H1 (cell line): ENCODE measurements at regions not wholly inside any gene's neighbourhood (a gene's known extent, or its start where the extent isn't known, plus 50 kb on each side); places are given as distances from the start of the nearest gene placed in this dataset.

Experiments used
- CTCF ChIA-PET: fragments of 300-600 bp; sonication (Branson Sonifier 250); formaldehyde crosslinking; loops from one replicate; lab custom pipeline; 2021; ENCODE audit not compliant: partially characterized antibody; lab: Charles Lee
- POLR2A ChIA-PET: fragments of 300-600 bp; sonication (Branson Sonifier 250); formaldehyde crosslinking; loops from one replicate; lab custom pipeline; 2021; ENCODE audit warnings: inconsistent platforms; ENCODE audit not compliant: partially characterized antibody; lab: Charles Lee
- DNase-seq, 2 experiments: peaks; one replicate each; pipeline versions ENCODE4 v3.0.0 to v3.0.0-alpha.2; 2010 to 2022; ENCODE audit warnings: low spot score in 2 of 2, low read depth in 1 of 2, mixed read lengths in 1 of 2
- FAIRE-seq: peaks from 2 replicates; lab custom pipeline; 2011; peaks lifted over from hg19 to GRCh38; lab: Jason Lieb, UNC
- H2AFZ ChIP-seq: 2 replicates; pipeline ENCODE4 v1.8.1; 2012; ENCODE audit warnings: low read length, inconsistent platforms
- H2AK5ac ChIP-seq: 2 replicates; pipeline ENCODE4 v1.6.1; 2013; ENCODE audit warnings: low read depth, low read length
- H2BK120ac ChIP-seq: replicated peaks from 2 replicates; pipeline ENCODE3; 2013; ENCODE audit warnings: low read depth, low read length, inconsistent platforms
- H2BK12ac ChIP-seq: 2 replicates; pipeline ENCODE4 v1.6.1; 2013; ENCODE audit warnings: low read depth, low read length
- H2BK15ac ChIP-seq: 2 replicates; pipeline ENCODE4 v1.6.1; 2013; ENCODE audit warnings: low read length
- H2BK20ac ChIP-seq: 2 replicates; pipeline ENCODE4 v1.6.1; 2013; ENCODE audit warnings: low read length
- H2BK5ac ChIP-seq: 2 replicates; pipeline ENCODE4 v1.6.1; 2013; ENCODE audit warnings: low read depth, low read length
- H3K14ac ChIP-seq: 2 replicates; pipeline ENCODE4 v1.6.1; 2013; ENCODE audit warnings: inconsistent platforms; ENCODE audit not compliant: insufficient read length
- H3K18ac ChIP-seq: 2 replicates; pipeline ENCODE4 v1.6.1; 2013; ENCODE audit warnings: low read length; ENCODE audit errors: extremely low read depth
- H3K23ac ChIP-seq: 2 replicates; pipeline ENCODE4 v1.6.1; 2013; ENCODE audit warnings: inconsistent platforms; ENCODE audit not compliant: insufficient read length
- H3K23me2 ChIP-seq: 2 replicates; pipeline ENCODE4 v1.6.1; 2013; ENCODE audit warnings: low read depth, low read length
- H3K27ac ChIP-seq: 2 replicates; pipeline ENCODE4 v1.6.1; 2011; ENCODE audit warnings: low read depth, low read length, inconsistent platforms
- H3K27me3 ChIP-seq, 4 experiments: replicated peaks in 1 of 4; 1 replicate in 1 of 4; 2 replicates in 3 of 4; pipeline versions ENCODE4 v1.6.1 to v1.8.1; 2011 to 2013; ENCODE audit warnings: low read length in 3 of 4, mild to moderate bottlenecking in 3 of 4, inconsistent platforms in 2 of 4, mixed read lengths in 2 of 4, moderate library complexity in 1 of 4; ENCODE audit not compliant: control insufficient read depth in 3 of 4, insufficient read depth in 3 of 4; ENCODE audit errors: extremely low read depth in 1 of 4
- H3K36me3 ChIP-seq, 4 experiments: 2 replicates each; pipeline versions ENCODE4 v1.6.1 to v1.8.1; 2011 to 2013; ENCODE audit warnings: mild to moderate bottlenecking in 4 of 4, low read length in 3 of 4, moderate library complexity in 2 of 4, control low read depth in 1 of 4, inconsistent platforms in 1 of 4; ENCODE audit not compliant: insufficient read depth in 4 of 4, control insufficient read depth in 2 of 4
- H3K4ac ChIP-seq: replicated peaks from 2 replicates; pipeline ENCODE3; 2013; ENCODE audit warnings: low read length, low read depth, mixed read lengths, inconsistent platforms; ENCODE audit not compliant: insufficient read length
- H3K4me1 ChIP-seq, 4 experiments: replicated peaks in 1 of 4; 1 replicate in 1 of 4; 2 replicates in 3 of 4; pipeline versions ENCODE4 v1.6.1 to v1.8.1; 2011 to 2013; ENCODE audit warnings: low read length in 3 of 4, inconsistent platforms in 2 of 4, mixed read lengths in 1 of 4; ENCODE audit not compliant: insufficient read depth in 4 of 4, control insufficient read depth in 3 of 4
- H3K4me2 ChIP-seq, 2 experiments: 2 replicates each; pipeline versions ENCODE4 v1.6.1 to v1.8.1; 2011 to 2013; ENCODE audit warnings: low read depth in 2 of 2, low read length in 2 of 2, control low read depth in 1 of 2, inconsistent platforms in 1 of 2, mild to moderate bottlenecking in 1 of 2; ENCODE audit not compliant: insufficient read depth in 1 of 2
- H3K4me3 ChIP-seq, 4 experiments: fragments of 200-600, 300-600 bp in 1 of 4; sonication (generic), shearing (Covaris generic), sonication (Bioruptor Twin) in 1 of 4; 2 replicates each; pipeline versions ENCODE4 v1.5.1 to v1.8.1; 2011 to 2016; ENCODE audit warnings: low read length in 4 of 4, low read depth in 3 of 4, control low read depth in 2 of 4, inconsistent platforms in 2 of 4, mild to moderate bottlenecking in 2 of 4, mixed read lengths in 1 of 4, moderate library complexity in 1 of 4; ENCODE audit not compliant: insufficient read depth in 2 of 4; ENCODE audit errors: extremely low read depth in 1 of 4
- H3K56ac ChIP-seq: replicated peaks from 2 replicates; pipeline ENCODE3; 2013; ENCODE audit warnings: low read depth, mild to moderate bottlenecking, mixed read lengths, low read length, inconsistent platforms; ENCODE audit not compliant: insufficient read length
- H3K79me1 ChIP-seq: 2 replicates; pipeline ENCODE4 v1.6.1; 2013; ENCODE audit warnings: low read depth, low read length, control low read depth
- H3K79me2 ChIP-seq, 2 experiments: 2 replicates each; pipeline versions ENCODE4 v1.6.1 to v1.8.1; 2012 to 2013; ENCODE audit warnings: low read length in 2 of 2, mild to moderate bottlenecking in 2 of 2, inconsistent platforms in 1 of 2; ENCODE audit not compliant: insufficient read depth in 2 of 2, control insufficient read depth in 1 of 2
- H3K9ac ChIP-seq, 4 experiments: replicated peaks in 1 of 4; 1 replicate in 1 of 4; 2 replicates in 3 of 4; pipeline versions ENCODE4 v1.6.1 to v1.8.1; 2011 to 2013; ENCODE audit warnings: low read depth in 3 of 4, low read length in 3 of 4, control low read depth in 2 of 4, mild to moderate bottlenecking in 2 of 4, moderate library complexity in 2 of 4, inconsistent platforms in 1 of 4; ENCODE audit errors: extremely low read depth in 1 of 4
- H3K9me3 ChIP-seq, 2 experiments: 2 replicates each; pipeline versions ENCODE4 v1.6.1 to v1.8.1; 2012 to 2013; ENCODE audit warnings: mild to moderate bottlenecking in 2 of 2, moderate library complexity in 2 of 2, control low read depth in 1 of 2, inconsistent platforms in 1 of 2, low read depth in 1 of 2, low read length in 1 of 2, mixed read lengths in 1 of 2; ENCODE audit not compliant: insufficient read depth in 2 of 2
- H4K20me1 ChIP-seq, 2 experiments: replicated peaks in 1 of 2; 2 replicates each; pipeline versions ENCODE3 to v1.8.1; 2011 to 2013; ENCODE audit warnings: inconsistent platforms in 2 of 2, low read length in 2 of 2, mild to moderate bottlenecking in 1 of 2; ENCODE audit not compliant: insufficient read depth in 2 of 2, control insufficient read depth in 1 of 2
- H4K5ac ChIP-seq: 2 replicates; pipeline ENCODE4 v1.6.1; 2013; ENCODE audit warnings: low read length, low read depth, mixed read lengths, inconsistent platforms; ENCODE audit not compliant: insufficient read length
- H4K8ac ChIP-seq: 2 replicates; pipeline ENCODE4 v1.8.0; 2013; ENCODE audit warnings: mild to moderate bottlenecking, moderate library complexity, low read length, inconsistent platforms; ENCODE audit not compliant: insufficient read depth; ENCODE audit errors: extremely low read depth
- H4K91ac ChIP-seq: replicated peaks from 2 replicates; pipeline ENCODE3; 2013; ENCODE audit warnings: low read length, mixed read lengths, inconsistent platforms; ENCODE audit not compliant: insufficient read length
- CTBP2 ChIP-seq: IDR thresholded peaks from 2 replicates; pipeline ENCODE4 v1.7.0; 2011; ENCODE audit warnings: borderline replicate concordance, mild to moderate bottlenecking, moderate library complexity, mixed read lengths, low read length; ENCODE audit not compliant: insufficient read depth, insufficient read length
- EZH2 ChIP-seq: fragments of 200-600 bp; sonication (generic); IDR thresholded peaks from 2 replicates; pipeline ENCODE4 v1.7.1; 2012; ENCODE audit warnings: low read depth, mild to moderate bottlenecking, moderate library complexity, low read length, inconsistent platforms; ENCODE audit not compliant: severe bottlenecking
- WGBS, 2 experiments: shearing (Covaris generic) in 1 of 2; methylation state at CpG; one replicate each; pipeline versions ENCODE4 v1.1.6 to v1.1.7; 2013 to 2015; ENCODE audit warnings: low lambda C conversion rate in 2 of 2, mixed read lengths in 2 of 2, inconsistent platforms in 1 of 2, low coverage in 1 of 2, missing lambda C conversion rate in 1 of 2; ENCODE audit not compliant: insufficient replicate concordance in 2 of 2, insufficient coverage in 1 of 2, insufficient read length in 1 of 2; ENCODE audit errors: extremely low coverage in 1 of 2, missing lambda C conversion rate in 1 of 2; 5-methylcytosine and 5-hydroxymethylcytosine counted together

DNA sequence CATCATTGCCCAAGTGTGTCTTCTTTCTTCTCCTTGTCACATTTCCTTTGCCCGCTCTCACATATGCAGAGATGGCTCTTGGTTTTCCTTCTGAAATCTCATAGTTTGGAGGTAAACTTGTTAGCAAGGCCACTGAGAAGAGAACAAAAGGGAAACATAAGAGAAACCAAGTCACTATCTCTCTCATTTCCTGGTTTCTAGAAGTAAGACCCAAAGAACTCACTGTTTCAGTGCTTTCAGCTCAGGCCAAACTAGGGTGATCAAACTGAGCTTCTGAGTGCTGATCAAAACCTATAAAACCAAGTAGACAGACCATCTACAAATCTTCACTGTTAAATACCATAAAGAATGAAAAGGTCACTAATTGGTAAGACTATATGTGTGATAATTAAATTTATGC lies 275.4 kb upstream of the BTG1 start:
- POLR2A ChIA-PET: no interaction called here
- Histone ChIP-seq H3K79me1 (no peaks in the 10 kb centered on the region), H3K56ac (no peak overlapping the region), H3K27ac (no peak overlapping the region), H2BK15ac (no peak overlapping the region), H3K14ac (no peak overlapping the region), H3K4me2 (no peak overlapping the region), H2AK5ac (no peak overlapping the region), H3K4ac (no peak overlapping the region), H2AFZ (no peak overlapping the region), H3K9ac (no peak overlapping the region), H3K23ac (no peak overlapping the region), H3K27me3 (no peaks in the 10 kb centered on the region), H4K5ac (no peak overlapping the region), H3K18ac (no peak overlapping the region), H2BK12ac (no peak overlapping the region), H4K8ac (no peak overlapping the region), H2BK20ac (0 out of 2 replicates have a peak overlapping the region, but pooled peaks have one; percentile 57), H3K36me3 (no peaks in the 10 kb centered on the region), H2BK120ac (no peak overlapping the region), H3K4me3 (no peak overlapping the region), H4K91ac (no peak overlapping the region), H2BK5ac (no peak overlapping the region), H3K79me2 (no peaks in the 10 kb centered on the region; a peak in 1 of 4 replicates), H3K9me3 (no peaks in the 10 kb centered on the region), H4K20me1 (no peaks in the 10 kb centered on the region), H3K4me1 (peaks cover 0 to 6% (median 3%) of the 10 kb centered on the region in 4 experiments; a peak in 3 of 7 replicates), H3K23me2 (no peaks in the 10 kb centered on the region)
- CTCF ChIA-PET: interaction anchor here (0.9 kb wide), 1 partner anchor 52 kb away, joined by 3 read pairs; no protein-coding TSS in a partner anchor
- FAIRE-seq (no peak), DNase-seq (no peak)
- WGBS, 2 experiments: 92% methylated on average over 1 of the region's 1 CpG; no CpG with 5 or more reads in 1 of the 2 experiments
- TF ChIP-seq EZH2 (no peak), CTBP2 (no peak)
